HEK293 (cell line): ENCODE measurements at regions not wholly inside any gene's neighbourhood (a gene's known extent, or its start where the extent isn't known, plus 50 kb on each side); places are given as distances from the start of the nearest gene placed in this dataset.

Source experiments
- CTCF ChIA-PET: fragments of 350-600 bp; formaldehyde crosslinking; extraction: SDS; loops from one replicate; lab custom pipeline; 2021; ENCODE audit warnings: antibody characterized with exemption; lab: Yijun Ruan, JAX
- POLR2A ChIA-PET: fragments of 300-600 bp; formaldehyde crosslinking; extraction: SDS; loops from one replicate; lab custom pipeline; 2020; ENCODE audit warnings: antibody characterized with exemption, inconsistent platforms; lab: Yijun Ruan, JAX
- H3K27ac ChIP-seq: fragments of 200-500 bp; sonication (Bioruptor generic); 2 replicates; pipeline ENCODE4 v1.5.1; 2014; ENCODE audit warnings: low read depth, low read length, control low read depth, inconsistent platforms; ENCODE audit errors: extremely low read depth
- H3K36me3 ChIP-seq, 2 experiments: fragments of 200-500 bp in 1 of 2; sonication (Bioruptor generic) in 1 of 2; 1 replicate in 1 of 2; 2 replicates in 1 of 2; pipeline ENCODE4 v1.5.1; 2014 to 2017; ENCODE audit warnings: inconsistent platforms in 2 of 2, low read length in 2 of 2; ENCODE audit not compliant: control insufficient read depth in 2 of 2, insufficient read depth in 1 of 2
- H3K4me1 ChIP-seq: fragments of 200-500 bp; sonication (Bioruptor generic); 2 replicates; pipeline ENCODE4 v1.5.1; 2014; ENCODE audit warnings: mild to moderate bottlenecking, low read length, inconsistent platforms; ENCODE audit not compliant: control insufficient read depth, insufficient read depth
- H3K4me3 ChIP-seq: 2 replicates; pipeline ENCODE4 v1.5.1; 2011; ENCODE audit warnings: low read depth, mild to moderate bottlenecking, control low read depth, low read length, moderate library complexity
- H3K9me3 ChIP-seq: fragments of 200-500 bp; sonication (Bioruptor generic); 2 replicates; pipeline ENCODE4 v1.5.1; 2014; ENCODE audit warnings: low read depth, low read length, inconsistent platforms; ENCODE audit not compliant: control insufficient read depth, insufficient read depth
- AEBP2 ChIP-seq: fragments of 450-650 bp; formaldehyde crosslinking; IDR thresholded peaks from 2 replicates; pipeline ENCODE4 v1.5.1; 2016; ENCODE audit warnings: missing biosample characterization, missing genetic modification characterization, borderline replicate concordance
- KLF16 ChIP-seq: fragments of 450-650 bp; formaldehyde crosslinking; IDR thresholded peaks from 2 replicates; pipeline ENCODE4 v1.5.1; 2017; ENCODE audit warnings: missing biosample characterization, missing genetic modification characterization
- OVOL3 ChIP-seq: fragments of 450-650 bp; formaldehyde crosslinking; IDR thresholded peaks from 2 replicates; pipeline ENCODE4 v1.5.1; 2016; ENCODE audit warnings: missing biosample characterization, missing genetic modification characterization
- PRDM2 ChIP-seq: fragments of 450-650 bp; formaldehyde crosslinking; IDR thresholded peaks from 2 replicates; pipeline ENCODE4 v1.5.1; 2016; ENCODE audit warnings: missing biosample characterization, missing genetic modification characterization, borderline replicate concordance
- SP2 ChIP-seq: fragments of 450-650 bp; formaldehyde crosslinking; IDR thresholded peaks from 2 replicates; pipeline ENCODE4 v1.5.1; 2016; ENCODE audit warnings: missing biosample characterization, missing genetic modification characterization
- SP7 ChIP-seq: fragments of 450-650 bp; formaldehyde crosslinking; IDR thresholded peaks from 2 replicates; pipeline ENCODE4 v1.5.1; 2016; ENCODE audit warnings: missing biosample characterization, missing genetic modification characterization
- ZBTB11 ChIP-seq: fragments of 450-650 bp; formaldehyde crosslinking; conservative IDR thresholded peaks from 2 replicates; pipeline ENCODE4 v1.5.1; 2016; ENCODE audit warnings: low read depth, missing biosample characterization, missing genetic modification characterization
- ZNF114 ChIP-seq: fragments of 450-650 bp; formaldehyde crosslinking; IDR thresholded peaks from 2 replicates; pipeline ENCODE4 v1.5.0; 2017; ENCODE audit warnings: missing biosample characterization, missing genetic modification characterization
- ZNF146 ChIP-seq: fragments of 450-650 bp; formaldehyde crosslinking; IDR thresholded peaks from 2 replicates; pipeline ENCODE4 v1.5.1; 2016; ENCODE audit warnings: missing biosample characterization, missing genetic modification characterization
- ZNF184 ChIP-seq: fragments of 450-650 bp; IDR thresholded peaks from 2 replicates; pipeline ENCODE4 v1.5.1; 2018; ENCODE audit warnings: missing biosample characterization, mild to moderate bottlenecking, missing genetic modification characterization
- ZNF211 ChIP-seq: fragments of 450-650 bp; formaldehyde crosslinking; IDR thresholded peaks from 2 replicates; pipeline ENCODE4 v1.5.1; 2016; ENCODE audit warnings: low read depth, missing biosample characterization, missing genetic modification characterization
- ZNF23 ChIP-seq: fragments of 450-650 bp; formaldehyde crosslinking; IDR thresholded peaks from 2 replicates; pipeline ENCODE4 v1.5.1; 2016; ENCODE audit warnings: missing biosample characterization, missing genetic modification characterization, borderline replicate concordance
- ZNF280C ChIP-seq: fragments of 450-650 bp; formaldehyde crosslinking; IDR thresholded peaks from 2 replicates; pipeline ENCODE4 v1.5.1; 2016; ENCODE audit warnings: missing biosample characterization, missing genetic modification characterization
- ZNF324 ChIP-seq: fragments of 450-650 bp; formaldehyde crosslinking; IDR thresholded peaks from 2 replicates; pipeline ENCODE4 v1.5.1; 2016; ENCODE audit warnings: missing biosample characterization, missing genetic modification characterization
- ZNF335 ChIP-seq: fragments of 450-650 bp; formaldehyde crosslinking; conservative IDR thresholded peaks from 2 replicates; pipeline ENCODE4 v1.5.1; 2016; ENCODE audit warnings: missing biosample characterization, missing genetic modification characterization
- ZNF37A ChIP-seq: fragments of 450-650 bp; IDR thresholded peaks from 2 replicates; pipeline ENCODE4 v1.5.1; 2018; ENCODE audit warnings: missing biosample characterization, missing genetic modification characterization
- ZNF391 ChIP-seq: fragments of 450-650 bp; formaldehyde crosslinking; IDR thresholded peaks from 2 replicates; pipeline ENCODE4 v1.5.1; 2016; ENCODE audit warnings: low read depth, missing biosample characterization, missing genetic modification characterization, borderline replicate concordance
- ZNF404 ChIP-seq: fragments of 450-650 bp; formaldehyde crosslinking; IDR thresholded peaks from 2 replicates; pipeline ENCODE4 v1.5.1; 2017; ENCODE audit warnings: missing biosample characterization, missing genetic modification characterization
- ZNF639 ChIP-seq: fragments of 450-650 bp; formaldehyde crosslinking; IDR thresholded peaks from 2 replicates; pipeline ENCODE4 v1.5.1; 2016; ENCODE audit warnings: missing biosample characterization, missing genetic modification characterization
- ZNF785 ChIP-seq: fragments of 450-650 bp; formaldehyde crosslinking; IDR thresholded peaks from 2 replicates; pipeline ENCODE4 v1.5.1; 2016; ENCODE audit warnings: missing biosample characterization, missing genetic modification characterization
- ZXDB ChIP-seq: fragments of 450-650 bp; formaldehyde crosslinking; IDR thresholded peaks from 2 replicates; pipeline ENCODE4 v1.5.1; 2016; ENCODE audit warnings: missing biosample characterization, missing genetic modification characterization

- POLR2A ChIA-PET: no interaction called here
- Histone ChIP-seq H3K4me1 (no peaks in the 10 kb centered on the region), H3K4me3 (no peak overlapping the region), H3K9me3 (no peaks in the 10 kb centered on the region), H3K36me3 (no peaks in the 10 kb centered on the region), H3K27ac (no peak overlapping the region)
- CTCF ChIA-PET: interaction anchor here (0.6 to 1.5 kb wide), 2 partner anchors 11 to 603 kb away, joined by 3 to 7 read pairs; no protein-coding TSS in a partner anchor
- TF ChIP-seq ZNF324 (no peak), ZXDB (no peak), SP2 (no peak), ZNF280C (no peak), ZNF146 (tag by site-specific recombination) (no peak), SP7 (no peak), OVOL3 (tag by site-specific recombination) (no peak), ZNF785 (tag by site-specific recombination) (no peak), ZNF211 (no peak), ZNF114 (tag by site-specific recombination) (no peak), ZNF37A (no peak), ZNF639 (tag by site-specific recombination) (no peak), ZBTB11 (tag by site-specific recombination) (no peak), ZNF23 (tag by site-specific recombination) (no peak), ZNF391 (no peak)
These were observed 260.4 kb downstream of the BRINP2 start for GRCh38 chr1:177431123-177431522.

- ChIA-PET CTCF (no interaction called here), POLR2A (no interaction called here)
- H3K36me3 ChIP-seq: no peaks in the 10 kb centered on the region
- no peak overlapping the region for H3K4me3 ChIP-seq
- H3K4me1 ChIP-seq: no peaks in the 10 kb centered on the region
- H3K27ac ChIP-seq: no peak overlapping the region
- H3K9me3 ChIP-seq: no peaks in the 10 kb centered on the region
- TF ChIP-seq KLF16 (tag by site-specific recombination) (no peak), PRDM2 (no peak), ZNF184 (tag by site-specific recombination) (no peak), ZNF335 (tag by site-specific recombination) (no peak), ZNF404 (tag by site-specific recombination) (no peak), AEBP2 (tag by site-specific recombination) (no peak)
These were observed 258.5 kb downstream of the BRINP2 start for GRCh38 chr1:177429234-177429633.
